GM18499 (cell line): ENCODE measurements at regions not wholly inside any gene's neighbourhood (a gene's known extent, or its start where the extent isn't known, plus 50 kb on each side); places are given as distances from the start of the nearest gene placed in this dataset.
"Not testable (repeated sequence)": the region's sequence is repeated elsewhere in the genome, so short reads cannot be mapped to it uniquely, and the experiment has no call there.

Source experiments
- ATAC-seq: cut with Tn5 transposase; IDR thresholded peaks from one replicate; pipeline ENCODE4 v1.9.1; 2021; ENCODE audit warnings: moderate number of reproducible peaks; ENCODE audit not compliant: insufficient read depth, unreplicated experiment

- no peak for ATAC-seq
Measured at GRCh38 chrX:118250445-118250844, 95.5 kb upstream of the WDR44 start.

GRCh38 chrX:118251271-118251670 is 94.6 kb upstream of the WDR44 start:
- no peak for ATAC-seq

GRCh38 chrX:118252967-118253366 is 92.9 kb upstream of the WDR44 start:
- ATAC-seq, result no peak

- no peak for ATAC-seq
Measured at GRCh38 chrX:118254611-118255010, 91.3 kb upstream of the WDR44 start.

GRCh38 chrX:118255921-118256320 is 90.0 kb upstream of the WDR44 start:
- no peak for ATAC-seq

GRCh38 chrX:118257781-118258180 is 88.1 kb upstream of the WDR44 start:
- ATAC-seq, result no peak

- no peak for ATAC-seq
Measured at GRCh38 chrX:118259213-118259612, 86.7 kb upstream of the WDR44 start.

GRCh38 chrX:118261151-118261550 is 84.8 kb upstream of the WDR44 start:
- no peak for ATAC-seq

- no peak for ATAC-seq
Measured at GRCh38 chrX:118271775-118272174, 74.1 kb upstream of the WDR44 start.

- ATAC-seq, result no peak
Measured at GRCh38 chrX:118272242-118272641, 73.7 kb upstream of the WDR44 start.

GRCh38 chrX:118286066-118286762 is 59.7 kb upstream of the WDR44 start:
- no peak for ATAC-seq

GRCh38 chrX:118295818-118296217 is 50.1 kb upstream of the WDR44 start:
- ATAC-seq, result not testable (repeated sequence)
